ENCODE measurements at regions not wholly inside any gene's neighbourhood (a gene's known extent, or its start where the extent isn't known, plus 50 kb on each side); places are given as distances from the start of the nearest gene placed in this dataset.

DNA sequence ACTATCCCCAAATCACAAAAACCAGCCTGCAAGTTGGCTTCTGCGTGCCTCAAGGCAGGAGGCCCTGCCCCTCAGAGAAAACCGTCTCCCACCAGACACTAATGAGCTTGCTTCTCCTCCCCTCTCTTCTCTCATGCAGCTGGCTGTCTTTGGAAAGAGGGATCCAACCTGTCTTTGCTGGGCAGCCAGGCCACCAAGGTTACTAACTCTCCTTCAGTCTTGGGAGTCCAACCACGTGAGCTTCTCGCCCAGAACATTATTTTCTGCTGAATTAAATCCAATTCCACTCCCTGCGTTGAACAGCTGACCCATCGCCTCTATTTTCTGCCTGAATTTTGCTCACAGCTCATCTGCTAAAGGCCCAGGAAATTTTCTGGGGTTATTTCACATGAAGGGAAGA lies 291.3 kb upstream of the NCKAP5 start:
- no peak overlapping the region for H3K4me3 ChIP-seq (ENCODE audit: low read length)

DNA sequence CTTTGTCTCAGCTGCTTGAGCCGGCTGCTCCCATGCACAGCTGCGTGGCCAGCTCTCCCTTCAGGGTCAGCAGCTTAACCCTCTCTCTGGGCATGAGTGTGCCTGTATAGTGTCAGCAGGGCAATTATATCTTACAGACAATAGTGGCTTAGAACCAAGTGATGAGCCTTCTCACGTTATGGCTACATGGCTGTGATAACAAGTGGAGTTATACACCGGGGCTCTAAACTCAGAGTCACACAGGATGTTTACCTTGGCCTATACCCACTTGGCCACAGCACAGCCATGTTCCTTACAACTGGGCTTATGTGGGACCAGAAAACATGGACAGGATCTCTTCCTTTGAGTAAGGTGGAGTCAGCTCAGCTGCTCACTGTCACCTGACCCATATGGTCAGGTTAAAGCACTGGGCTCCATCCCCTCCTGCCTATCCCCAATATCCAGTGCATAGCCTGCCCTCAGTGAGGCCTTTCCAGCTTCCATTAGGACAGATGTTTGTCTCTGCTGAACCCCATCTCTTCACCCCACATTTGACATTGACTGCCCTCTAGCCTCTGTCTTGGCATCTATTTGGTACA lies 294.2 kb upstream of the NCKAP5 start:
- Histone ChIP-seq H3K79me2 (ENCODE audit: control insufficient read depth, low read length) (no peaks in the 10 kb centered on the region), H3K36me3 (ENCODE audit: control insufficient read depth, low read length) (no peaks in the 10 kb centered on the region), H3K27ac (ENCODE audit: low read depth, low read length) (no peak overlapping the region), H3K4me3 (ENCODE audit: low read length) (no peak overlapping the region), H3K9me3 (ENCODE audit: control insufficient read depth, insufficient read depth, low read length) (no peaks in the 10 kb centered on the region), H3K4me1 (ENCODE audit: control insufficient read depth, low read length) (no peaks in the 10 kb centered on the region), H3K4me2 (ENCODE audit: low read length) (no peak overlapping the region), H3F3A (ENCODE audit: control insufficient read depth, insufficient read depth) (no peaks in the 10 kb centered on the region), H3K9me2 (replicated peaks; ENCODE audit: control insufficient read depth, low read length) (no peaks in the 10 kb centered on the region), H3K27me3 (ENCODE audit: control insufficient read depth, low read length) (peaks cover 2% of the 10 kb centered on the region; the same call in 1 of the 2 replicates), H4K20me1 (ENCODE audit: control insufficient read depth, insufficient read depth, low read depth, low read length) (no peaks in the 10 kb centered on the region)
- TF ChIP-seq, protein P1, sequence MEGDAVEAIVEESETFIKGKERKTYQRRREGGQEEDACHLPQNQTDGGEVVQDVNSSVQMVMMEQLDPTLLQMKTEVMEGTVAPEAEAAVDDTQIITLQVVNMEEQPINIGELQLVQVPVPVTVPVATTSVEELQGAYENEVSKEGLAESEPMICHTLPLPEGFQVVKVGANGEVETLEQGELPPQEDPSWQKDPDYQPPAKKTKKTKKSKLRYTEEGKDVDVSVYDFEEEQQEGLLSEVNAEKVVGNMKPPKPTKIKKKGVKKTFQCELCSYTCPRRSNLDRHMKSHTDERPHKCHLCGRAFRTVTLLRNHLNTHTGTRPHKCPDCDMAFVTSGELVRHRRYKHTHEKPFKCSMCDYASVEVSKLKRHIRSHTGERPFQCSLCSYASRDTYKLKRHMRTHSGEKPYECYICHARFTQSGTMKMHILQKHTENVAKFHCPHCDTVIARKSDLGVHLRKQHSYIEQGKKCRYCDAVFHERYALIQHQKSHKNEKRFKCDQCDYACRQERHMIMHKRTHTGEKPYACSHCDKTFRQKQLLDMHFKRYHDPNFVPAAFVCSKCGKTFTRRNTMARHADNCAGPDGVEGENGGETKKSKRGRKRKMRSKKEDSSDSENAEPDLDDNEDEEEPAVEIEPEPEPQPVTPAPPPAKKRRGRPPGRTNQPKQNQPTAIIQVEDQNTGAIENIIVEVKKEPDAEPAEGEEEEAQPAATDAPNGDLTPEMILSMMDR (IDR thresholded peaks at IDR 0.05; ENCODE audit: low read depth, low read length, poor library complexity, severe bottlenecking), result no peak
- no peak for TF ChIP-seq EZH2phosphoT487 (IDR thresholded peaks at IDR 0.05; ENCODE audit: borderline replicate concordance, low read length)

More for the DNA sequence above, 291.3 kb upstream of the NCKAP5 start:
- Histone ChIP-seq H3F3A (ENCODE audit: control insufficient read depth, insufficient read depth) (no peaks in the 10 kb centered on the region), H3K4me2 (ENCODE audit: low read length) (no peak overlapping the region), H3K9me3 (ENCODE audit: control insufficient read depth, insufficient read depth, low read length) (no peaks in the 10 kb centered on the region), H3K4me1 (ENCODE audit: control insufficient read depth, low read length) (no peaks in the 10 kb centered on the region), H4K20me1 (ENCODE audit: control insufficient read depth, insufficient read depth, low read depth, low read length) (no peaks in the 10 kb centered on the region), H3K9me2 (replicated peaks; ENCODE audit: control insufficient read depth, low read length) (no peaks in the 10 kb centered on the region), H3K79me2 (ENCODE audit: control insufficient read depth, low read length) (no peaks in the 10 kb centered on the region), H3K36me3 (ENCODE audit: control insufficient read depth, low read length) (no peaks in the 10 kb centered on the region), H3K27me3 (ENCODE audit: control insufficient read depth, low read length) (no peaks in the 10 kb centered on the region), H3K27ac (ENCODE audit: low read depth, low read length) (no peak overlapping the region)
- TF ChIP-seq, protein P1 (IDR thresholded peaks at IDR 0.05; ENCODE audit: low read depth, low read length, poor library complexity, severe bottlenecking), result no peak
- TF ChIP-seq EZH2phosphoT487 (IDR thresholded peaks at IDR 0.05; ENCODE audit: borderline replicate concordance, low read length), result no peak

DNA sequence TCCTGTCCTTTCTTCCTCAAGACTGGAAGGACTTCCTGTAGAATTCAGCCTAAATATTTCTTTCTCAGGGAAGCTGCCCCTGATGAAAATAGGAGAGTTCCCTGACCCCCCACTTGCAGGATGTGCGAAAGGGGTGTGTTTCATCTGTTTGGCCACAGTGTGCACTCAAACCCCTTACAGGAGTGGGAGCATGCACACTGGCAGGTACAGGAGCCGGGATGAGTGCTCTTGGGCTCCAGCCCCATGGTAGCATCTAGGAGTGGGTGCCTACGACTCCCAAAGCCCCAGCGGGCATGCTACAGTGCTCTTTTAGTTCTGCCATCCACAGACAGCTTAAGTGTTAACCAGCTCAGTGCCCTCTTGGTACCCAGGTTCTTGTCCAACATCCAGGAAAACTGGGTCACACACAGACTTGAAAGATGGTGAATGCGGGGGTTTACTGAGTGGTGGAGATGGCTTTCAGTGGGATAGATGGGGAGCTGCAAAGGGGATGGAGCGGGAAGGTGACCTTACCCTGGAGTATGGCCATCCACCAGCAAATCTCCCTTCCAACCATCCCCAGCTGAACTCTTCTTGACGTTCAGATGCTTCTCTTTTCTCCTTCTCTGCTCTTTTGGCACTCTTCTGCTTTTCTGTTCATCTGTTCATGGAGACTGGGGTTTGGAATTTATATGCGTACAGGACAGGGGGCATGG lies 295.0 kb upstream of the NCKAP5 start:
- no peaks in the 10 kb centered on the region for H3K9me2 ChIP-seq (replicated peaks; ENCODE audit: control insufficient read depth, low read length)
- H4K20me1 ChIP-seq (ENCODE audit: control insufficient read depth, insufficient read depth, low read depth, low read length), result no peaks in the 10 kb centered on the region
- H3K4me1 ChIP-seq (ENCODE audit: control insufficient read depth, low read length), result no peaks in the 10 kb centered on the region

More for the DNA sequence above, 295.0 kb upstream of the NCKAP5 start:
- Histone ChIP-seq H3K27me3 (ENCODE audit: control insufficient read depth, low read length) (peaks cover 2% of the 10 kb centered on the region; the same call in 1 of the 2 replicates), H3K4me3 (ENCODE audit: low read length) (no peak overlapping the region), H3K9me3 (ENCODE audit: control insufficient read depth, insufficient read depth, low read length) (no peaks in the 10 kb centered on the region), H3F3A (ENCODE audit: control insufficient read depth, insufficient read depth) (no peaks in the 10 kb centered on the region), H3K4me2 (ENCODE audit: low read length) (no peak overlapping the region), H3K79me2 (ENCODE audit: control insufficient read depth, low read length) (no peaks in the 10 kb centered on the region), H3K36me3 (ENCODE audit: control insufficient read depth, low read length) (no peaks in the 10 kb centered on the region), H3K27ac (ENCODE audit: low read depth, low read length) (no peak overlapping the region)
- TF ChIP-seq, protein P1 (IDR thresholded peaks at IDR 0.05; ENCODE audit: low read depth, low read length, poor library complexity, severe bottlenecking), result no peak
- no peak for TF ChIP-seq EZH2phosphoT487 (IDR thresholded peaks at IDR 0.05; ENCODE audit: borderline replicate concordance, low read length)

Measured in DOHH2 (cell line).